Kidney epithelial cell (primary cell): ENCODE measurements at regions not wholly inside any gene's neighbourhood (a gene's known extent, or its start where the extent isn't known, plus 50 kb on each side); places are given as distances from the start of the nearest gene placed in this dataset.

Experiments used
- DNase-seq: peaks from one replicate; pipeline ENCODE4 v3.0.0-alpha.2; 2010; ENCODE audit warnings: low read depth
- H3K27me3 ChIP-seq: 2 replicates; pipeline ENCODE4 v1.6.0; 2011; ENCODE audit warnings: low read length; ENCODE audit not compliant: control insufficient read depth, insufficient read depth
- H3K36me3 ChIP-seq: 2 replicates; pipeline ENCODE4 v1.5.1; 2011; ENCODE audit warnings: low read length; ENCODE audit not compliant: control insufficient read depth, insufficient read depth
- H3K4me3 ChIP-seq: 2 replicates; pipeline ENCODE4 v1.5.1; 2011; ENCODE audit warnings: low read depth, mild to moderate bottlenecking, control low read depth, low read length
- CTCF ChIP-seq: IDR thresholded peaks from 2 replicates; pipeline ENCODE4 v1.5.1; 2011; ENCODE audit warnings: mild to moderate bottlenecking, moderate library complexity, low read length, control low read depth, inconsistent platforms; ENCODE audit not compliant: insufficient read depth, poor library complexity, severe bottlenecking

DNA sequence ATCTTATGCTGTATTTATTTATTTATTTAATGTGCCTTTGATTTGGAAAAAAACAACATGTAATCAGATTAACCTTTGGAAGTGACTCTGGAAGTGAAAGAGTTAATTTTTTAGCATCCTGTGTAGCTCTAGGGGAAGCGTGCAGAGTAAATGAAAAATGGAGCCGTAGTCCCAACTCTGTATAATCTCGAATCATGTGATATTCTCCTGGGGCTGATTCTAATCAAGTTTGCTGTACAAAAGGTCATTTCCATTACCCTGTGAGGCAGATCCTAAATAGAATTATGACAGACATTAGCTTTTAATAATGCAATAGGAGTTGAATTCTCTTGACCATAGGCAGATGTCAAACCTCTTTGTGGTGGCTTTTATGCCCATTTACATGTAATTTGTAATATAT is 238.6 kb upstream of the CSNK1A1L start:
- no peak for DNase-seq
- H3K27me3 ChIP-seq, result no peaks in the 10 kb centered on the region
- no peak overlapping the region for H3K4me3 ChIP-seq
- TF ChIP-seq CTCF, result no peak
- H3K36me3 ChIP-seq, result no peaks in the 10 kb centered on the region

- no peak for DNase-seq
- H3K36me3 ChIP-seq, result no peaks in the 10 kb centered on the region
- no peak for TF ChIP-seq CTCF
- H3K27me3 ChIP-seq, result no peaks in the 10 kb centered on the region
- no peak overlapping the region for H3K4me3 ChIP-seq
Observed at GRCh38 chr13:37342205-37342604, 236.7 kb upstream of the CSNK1A1L start.

- no peaks in the 10 kb centered on the region for H3K27me3 ChIP-seq
- no peak for DNase-seq
- TF ChIP-seq CTCF, result no peak
- H3K36me3 ChIP-seq, result no peaks in the 10 kb centered on the region
- H3K4me3 ChIP-seq, result no peak overlapping the region
Observed at GRCh38 chr13:37340901-37341670, 235.6 kb upstream of the CSNK1A1L start.

DNA sequence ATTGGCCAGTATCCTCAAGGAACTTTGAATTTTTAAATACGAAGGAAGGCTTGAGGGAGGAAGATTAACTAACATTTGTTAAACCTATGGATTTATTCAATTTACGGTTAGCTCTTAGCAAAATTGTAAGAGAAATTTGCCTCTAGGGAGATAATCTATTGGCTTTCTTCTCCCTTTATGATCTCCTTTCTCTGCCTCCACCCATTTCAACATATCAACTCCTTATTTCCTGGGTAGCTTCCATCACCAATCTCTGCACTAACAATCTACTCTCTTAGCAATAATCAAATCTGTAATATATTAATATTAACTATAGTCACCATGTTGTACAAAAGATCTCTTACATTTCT is 233.9 kb upstream of the CSNK1A1L start:
- no peak for TF ChIP-seq CTCF
- no peaks in the 10 kb centered on the region for H3K36me3 ChIP-seq
- H3K27me3 ChIP-seq, result no peaks in the 10 kb centered on the region
- H3K4me3 ChIP-seq, result no peak overlapping the region
- no peak for DNase-seq

GRCh38 chr13:37338726-37339385 is 233.4 kb upstream of the CSNK1A1L start:
- Histone ChIP-seq H3K36me3 (no peaks in the 10 kb centered on the region), H3K27me3 (no peaks in the 10 kb centered on the region), H3K4me3 (no peak overlapping the region)
- no peak for TF ChIP-seq CTCF
- no peak for DNase-seq

- no peak for TF ChIP-seq CTCF
- no peaks in the 10 kb centered on the region for H3K27me3 ChIP-seq
- H3K4me3 ChIP-seq, result no peak overlapping the region
- DNase-seq, result no peak
- H3K36me3 ChIP-seq, result no peaks in the 10 kb centered on the region
Observed at GRCh38 chr13:37326334-37326733, 220.9 kb upstream of the CSNK1A1L start.
